A549 (cell line): ENCODE measurements at regions not wholly inside any gene's neighbourhood (a gene's known extent, or its start where the extent isn't known, plus 50 kb on each side); places are given as distances from the start of the nearest gene placed in this dataset.
"Not testable (repeated sequence)": the region's sequence is repeated elsewhere in the genome, so short reads cannot be mapped to it uniquely, and the experiment has no call there.

Experiments
- ATAC-seq, 2 experiments: fragments of 200-7000 bp in 1 of 2; fragments of >200 bp in 1 of 2; cut with Nextera tagmentation in 1 of 2; cut with Tn5 transposase in 1 of 2; 3 replicates each; pipeline versions ENCODE4 v1.8.0 to v1.9.1; 2018 to 2020; ENCODE audit warnings: mild to moderate bottlenecking in 1 of 2, moderate library complexity in 1 of 2
- CTCF ChIA-PET: fragments of 300-600 bp; sonication (Branson Sonifier 250); formaldehyde crosslinking; extraction: SDS; loops from one replicate; lab custom pipeline; 2021; ENCODE audit warnings: antibody characterized with exemption, inconsistent platforms; lab: Yijun Ruan, JAX
- POLR2A ChIA-PET: fragments of 350-600 bp; formaldehyde crosslinking; extraction: SDS; loops from one replicate; lab custom pipeline; 2021; ENCODE audit warnings: antibody characterized with exemption, inconsistent platforms; lab: Yijun Ruan, JAX
- DNase-seq, 2 experiments: peaks; one replicate each; pipeline versions ENCODE4 v3.0.0 to v3.0.0-alpha.2; 2011 to 2016; ENCODE audit warnings: low read depth in 1 of 2, low spot score in 1 of 2
- FAIRE-seq: peaks from 2 replicates; lab custom pipeline; 2011; peaks lifted over from hg19 to GRCh38; lab: Jason Lieb, UNC
- H3K27ac ChIP-seq, 2 experiments: fragments of >200 bp; sonication (Bioruptor Twin); formaldehyde crosslinking; 3 replicates each; pipeline ENCODE4 v1.5.1; 2016 to 2017
- H3K4me1 ChIP-seq: fragments of >200 bp; sonication (Bioruptor Twin); formaldehyde crosslinking; 3 replicates; pipeline ENCODE4 v1.6.1; 2016
- H3K4me2 ChIP-seq: fragments of >200 bp; sonication (Bioruptor Twin); formaldehyde crosslinking; 3 replicates; pipeline ENCODE4 v1.6.1; 2016
- H3K4me3 ChIP-seq: fragments of >200 bp; sonication (Bioruptor Twin); formaldehyde crosslinking; 3 replicates; pipeline ENCODE4 v1.5.1; 2016
- H3K9me3 ChIP-seq: fragments of >200 bp; sonication (Bioruptor Twin); formaldehyde crosslinking; 3 replicates; pipeline ENCODE4 v1.6.1; 2016
- BHLHE40 ChIP-seq: IDR thresholded peaks from 2 replicates; pipeline ENCODE4 v1.6.1; 2012; ENCODE audit warnings: low read depth, low read length, inconsistent platforms
- CBX8 ChIP-seq: fragments of 200-600 bp; sonication (generic); IDR thresholded peaks from 2 replicates; pipeline ENCODE4 v1.6.1; 2016
- CEBPB ChIP-seq, 2 experiments: fragments of >200 bp in 1 of 2; sonication (Bioruptor Twin) in 1 of 2; formaldehyde crosslinking in 1 of 2; IDR thresholded peaks; 2 replicates each; pipeline ENCODE4 v1.6.1; 2012 to 2016
- CHD2 ChIP-seq: fragments of 150-350 bp; IDR thresholded peaks from 2 replicates; pipeline ENCODE4 v1.6.1; 2014; ENCODE audit warnings: low read length; ENCODE audit not compliant: partially characterized antibody
- EHMT2 ChIP-seq: fragments of 200-600 bp; sonication (generic); IDR thresholded peaks from 2 replicates; pipeline ENCODE4 v1.6.1; 2016; ENCODE audit warnings: antibody characterized with exemption, low read depth, mild to moderate bottlenecking, moderate library complexity
- EP300 ChIP-seq, 2 experiments: fragments of >200 bp; sonication (Bioruptor Twin); formaldehyde crosslinking; IDR thresholded peaks; 2 replicates in 1 of 2; 3 replicates in 1 of 2; pipeline ENCODE4 v1.6.1; 2016 to 2017
- FOSB ChIP-seq: fragments of 250-450 bp; sonication (Bioruptor Pico); IDR thresholded peaks from 2 replicates; pipeline ENCODE4 v1.5.0; 2020; ENCODE audit warnings: mild to moderate bottlenecking, moderate library complexity
- FOXS1 ChIP-seq: fragments of 250-450 bp; sonication (Bioruptor Pico); IDR thresholded peaks from 2 replicates; pipeline ENCODE4 v1.5.0; 2020; ENCODE audit warnings: mild to moderate bottlenecking, moderate library complexity
- HOXA7 ChIP-seq: fragments of 250-450 bp; sonication (Bioruptor Pico); IDR thresholded peaks from 2 replicates; pipeline ENCODE4 v1.5.0; 2020; ENCODE audit warnings: mild to moderate bottlenecking, moderate library complexity
- HOXB5 ChIP-seq: fragments of 250-450 bp; sonication (Bioruptor Pico); IDR thresholded peaks from 2 replicates; pipeline ENCODE4 v1.5.0; 2020; ENCODE audit warnings: mild to moderate bottlenecking, moderate library complexity
- JUN ChIP-seq, 2 experiments: fragments of >200 bp; sonication (Bioruptor Twin); formaldehyde crosslinking; IDR thresholded peaks; 2 replicates in 1 of 2; 3 replicates in 1 of 2; pipeline ENCODE4 v1.6.1; 2016 to 2017
- KDM1A ChIP-seq: fragments of 200-600 bp; sonication (generic); IDR thresholded peaks from 2 replicates; pipeline ENCODE4 v1.6.1; 2016; ENCODE audit warnings: low read depth, mild to moderate bottlenecking
- MAZ ChIP-seq: fragments of 150-350 bp; IDR thresholded peaks from 2 replicates; pipeline ENCODE4 v1.6.1; 2014; ENCODE audit warnings: antibody characterized with exemption, low read depth, low read length, borderline replicate concordance
- PHF8 ChIP-seq: fragments of 200-600 bp; sonication (generic); IDR thresholded peaks from 2 replicates; pipeline ENCODE4 v1.6.1; 2016; ENCODE audit warnings: low read depth, mild to moderate bottlenecking, antibody characterized with exemption, moderate library complexity, borderline replicate concordance
- POLR2AphosphoS2 ChIP-seq: conservative IDR thresholded peaks from 2 replicates; pipeline ENCODE4 v1.6.1; 2012; ENCODE audit warnings: low read length, improper control_type of control experiment, inconsistent platforms
- RCOR1 ChIP-seq: fragments of 150-350 bp; IDR thresholded peaks from 2 replicates; pipeline ENCODE4 v1.6.1; 2014; ENCODE audit warnings: antibody characterized with exemption, low read length, low read depth
- SREBF2 ChIP-seq: fragments of 450-650 bp; IDR thresholded peaks from 2 replicates; pipeline ENCODE4 v1.6.1; 2014; ENCODE audit warnings: mild to moderate bottlenecking, moderate library complexity
- TFCP2L1 ChIP-seq: fragments of 250-450 bp; sonication (Bioruptor Pico); IDR thresholded peaks from 2 replicates; pipeline ENCODE4 v1.5.0; 2021; ENCODE audit warnings: mild to moderate bottlenecking
- TP53 ChIP-seq: fragments of 250-450 bp; sonication (Bioruptor Pico); IDR thresholded peaks from 2 replicates; pipeline ENCODE4 v1.5.0; 2021; ENCODE audit warnings: mild to moderate bottlenecking, moderate library complexity
- ZC3H11A ChIP-seq: fragments of 450-650 bp; IDR thresholded peaks from 2 replicates; pipeline ENCODE4 v1.6.1; 2014; ENCODE audit warnings: antibody characterized with exemption, mild to moderate bottlenecking
- ZSCAN20 ChIP-seq: fragments of 250-450 bp; sonication (Bioruptor Pico); IDR thresholded peaks from 2 replicates; pipeline ENCODE4 v1.8.0; 2022; ENCODE audit warnings: mild to moderate bottlenecking, moderate library complexity
- WGBS: methylation state at CpG from one replicate; pipeline ENCODE4 v1.1.6; 2017; ENCODE audit errors: missing lambda C conversion rate; 5-methylcytosine and 5-hydroxymethylcytosine counted together
- TF ChIP-seq, protein P1 (sequence below): fragments of >200 bp; sonication (Bioruptor Twin); formaldehyde crosslinking; IDR thresholded peaks from 3 replicates; pipeline ENCODE4 v1.5.1; 2016
- TF ChIP-seq, protein P2 (sequence below): fragments of 200-600 bp; sonication (generic); IDR thresholded peaks from 2 replicates; pipeline ENCODE4 v1.6.1; 2016; ENCODE audit warnings: antibody characterized with exemption, mild to moderate bottlenecking, moderate library complexity

DNA sequence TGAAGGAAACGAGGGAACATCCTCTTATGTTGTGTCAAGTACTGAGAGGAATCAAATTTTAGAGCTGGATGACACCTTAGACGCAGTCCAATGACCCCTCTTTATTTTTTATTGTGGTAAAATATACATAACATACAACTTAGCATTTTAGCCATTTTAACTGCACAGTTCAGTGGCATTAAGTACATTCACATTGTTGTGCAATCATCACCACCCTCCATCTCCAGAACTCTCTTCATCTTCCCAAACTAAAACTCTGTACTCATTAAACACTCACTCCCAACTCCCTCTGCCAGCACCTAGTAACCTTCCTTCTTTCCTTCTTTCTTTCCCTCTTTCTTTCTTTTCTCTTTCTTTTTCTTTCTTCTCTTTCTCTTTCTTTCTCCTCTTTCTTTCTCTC lies 97.2 kb upstream of the SLC24A4 start:
- no peak overlapping the region for H3K27ac ChIP-seq
- 30% methylated on average over 2 of the region's 2 CpGs for WGBS
- ChIA-PET CTCF (no interaction called here), POLR2A (no interaction called here)
- TF ChIP-seq KDM1A (no peak), CEBPB (IDR thresholded peaks at IDR 0.05) (peak; percentile 38 to 41; a peak in 3 of 4 replicates)
- TF ChIP-seq, protein P1, sequence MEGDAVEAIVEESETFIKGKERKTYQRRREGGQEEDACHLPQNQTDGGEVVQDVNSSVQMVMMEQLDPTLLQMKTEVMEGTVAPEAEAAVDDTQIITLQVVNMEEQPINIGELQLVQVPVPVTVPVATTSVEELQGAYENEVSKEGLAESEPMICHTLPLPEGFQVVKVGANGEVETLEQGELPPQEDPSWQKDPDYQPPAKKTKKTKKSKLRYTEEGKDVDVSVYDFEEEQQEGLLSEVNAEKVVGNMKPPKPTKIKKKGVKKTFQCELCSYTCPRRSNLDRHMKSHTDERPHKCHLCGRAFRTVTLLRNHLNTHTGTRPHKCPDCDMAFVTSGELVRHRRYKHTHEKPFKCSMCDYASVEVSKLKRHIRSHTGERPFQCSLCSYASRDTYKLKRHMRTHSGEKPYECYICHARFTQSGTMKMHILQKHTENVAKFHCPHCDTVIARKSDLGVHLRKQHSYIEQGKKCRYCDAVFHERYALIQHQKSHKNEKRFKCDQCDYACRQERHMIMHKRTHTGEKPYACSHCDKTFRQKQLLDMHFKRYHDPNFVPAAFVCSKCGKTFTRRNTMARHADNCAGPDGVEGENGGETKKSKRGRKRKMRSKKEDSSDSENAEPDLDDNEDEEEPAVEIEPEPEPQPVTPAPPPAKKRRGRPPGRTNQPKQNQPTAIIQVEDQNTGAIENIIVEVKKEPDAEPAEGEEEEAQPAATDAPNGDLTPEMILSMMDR: no peak
- no peak for FAIRE-seq
- no peaks in the 10 kb centered on the region for H3K9me3 ChIP-seq
- no peak overlapping the region for H3K4me2 ChIP-seq
- no peak for ATAC-seq
- DNase-seq: no peak
- no peak overlapping the region for H3K4me3 ChIP-seq
- no peaks in the 10 kb centered on the region for H3K4me1 ChIP-seq

DNA sequence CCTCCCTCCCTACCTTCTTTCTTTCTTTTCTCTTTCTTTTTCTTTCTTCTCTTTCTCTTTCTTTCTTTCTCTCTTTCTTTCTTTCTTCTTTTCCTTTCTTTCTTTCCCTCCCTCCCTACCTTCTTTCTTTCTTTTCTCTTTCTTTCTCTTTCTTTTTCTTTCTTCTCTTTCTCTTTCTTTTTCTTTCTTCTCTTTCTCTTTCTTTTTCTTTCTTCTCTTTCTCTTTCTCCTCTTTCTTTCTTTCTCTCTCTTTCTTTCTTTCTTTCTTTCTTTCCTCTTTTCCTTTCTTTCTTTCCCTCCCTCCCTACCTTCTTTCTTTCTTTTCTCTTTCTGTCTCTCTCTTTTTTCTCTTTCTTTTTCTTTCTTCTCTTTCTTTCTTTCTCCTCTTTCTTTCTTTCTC lies 96.8 kb upstream of the SLC24A4 start:
- ATAC-seq, CTCF ChIA-PET, H3K4me2 ChIP-seq, FAIRE-seq, DNase-seq, POLR2A ChIA-PET, H3K4me1 ChIP-seq, H3K4me3 ChIP-seq, H3K27ac ChIP-seq, H3K9me3 ChIP-seq: not testable (repeated sequence)

DNA sequence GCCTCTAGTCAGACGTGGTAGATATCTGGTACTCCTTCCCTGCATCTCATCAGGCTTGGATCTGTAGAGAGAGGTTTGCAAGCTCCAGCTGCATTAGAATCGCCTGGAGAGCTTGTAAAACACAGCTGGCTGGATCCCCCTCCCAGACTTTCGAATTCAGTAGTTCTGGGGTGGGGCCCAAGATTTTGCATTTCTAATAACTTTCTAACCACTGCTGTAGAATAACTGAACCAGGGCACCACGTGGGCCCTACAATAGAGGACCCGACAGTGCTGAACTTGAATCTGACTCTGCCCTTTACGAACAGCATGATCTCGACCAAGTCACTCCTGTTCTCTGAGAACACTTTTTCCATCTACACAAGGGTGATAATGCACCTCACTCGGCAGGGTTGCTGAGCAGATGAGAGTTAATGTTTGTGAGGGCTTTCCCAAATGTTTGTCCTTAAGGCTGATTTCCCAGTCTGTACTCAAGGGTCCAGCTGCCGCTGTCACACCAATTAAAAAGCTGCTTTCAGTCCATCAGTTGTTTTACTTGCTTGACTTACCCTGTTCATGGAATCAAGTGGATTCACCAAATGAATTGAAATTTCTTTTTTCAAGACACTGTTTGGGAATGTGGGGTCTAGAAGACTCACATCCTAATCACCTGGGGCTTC lies 86.6 kb upstream of the SLC24A4 start:
- Histone ChIP-seq H3K4me2 (no peak overlapping the region), H3K4me1 (no peaks in the 10 kb centered on the region), H3K9me3 (peaks cover 24% of the 10 kb centered on the region), H3K27ac (no peak overlapping the region), H3K4me3 (no peak overlapping the region)
- ATAC-seq (no peak), FAIRE-seq (no peak), DNase-seq (no peak)
- TF ChIP-seq TP53 (CRISPR knock-in tag): no peak
- TF ChIP-seq ZC3H11A: no peak
- no peak for TF ChIP-seq ZSCAN20 (CRISPR knock-in tag)
- no peak for TF ChIP-seq JUN (IDR thresholded peaks at IDR 0.05)
- no peak for TF ChIP-seq TFCP2L1
- TF ChIP-seq KDM1A: no peak
- no peak for TF ChIP-seq PHF8
- no peak for TF ChIP-seq HOXA7 (CRISPR knock-in tag)
- TF ChIP-seq POLR2AphosphoS2: no peak
- TF ChIP-seq HOXB5 (CRISPR knock-in tag): no peak
- TF ChIP-seq MAZ: no peak
- no peak for TF ChIP-seq FOXS1 (CRISPR knock-in tag)
- ChIA-PET CTCF (no interaction called here), POLR2A (no interaction called here)
- WGBS: 37% methylated on average over 9 of the region's 9 CpGs

DNA sequence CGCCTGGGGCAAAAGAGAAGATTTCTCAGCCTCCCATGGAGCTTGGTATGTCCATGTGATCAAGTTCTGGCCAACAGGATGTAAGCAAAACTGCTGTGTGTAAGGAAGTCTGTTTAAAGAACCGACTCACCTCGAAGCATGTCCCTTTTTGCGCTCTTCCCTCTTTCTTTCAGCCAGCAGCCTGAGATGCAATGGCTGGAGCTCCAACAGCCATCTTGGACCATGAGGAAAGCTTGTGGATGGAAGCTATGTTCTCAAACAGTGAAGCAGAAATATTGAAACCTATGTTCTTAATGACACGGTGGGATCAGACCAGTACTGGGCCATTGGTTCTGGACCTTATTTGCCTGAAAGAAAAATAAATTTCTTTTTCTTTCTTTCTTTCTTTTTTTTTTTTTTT lies 82.3 kb upstream of the SLC24A4 start:
- 1% methylated on average over 5 of the region's 5 CpGs for WGBS
- TF ChIP-seq BHLHE40: no peak
- no peak for TF ChIP-seq SREBF2
- TF ChIP-seq RCOR1: no peak
- TF ChIP-seq CHD2: no peak
- TF ChIP-seq FOSB: no peak
- TF ChIP-seq CBX8: no peak
- TF ChIP-seq HOXA7 (CRISPR knock-in tag): no peak
- TF ChIP-seq EHMT2: no peak
- no peak for TF ChIP-seq HOXB5 (CRISPR knock-in tag)
- TF ChIP-seq EP300 (IDR thresholded peaks at IDR 0.05): no peak
- TF ChIP-seq, protein P2, sequence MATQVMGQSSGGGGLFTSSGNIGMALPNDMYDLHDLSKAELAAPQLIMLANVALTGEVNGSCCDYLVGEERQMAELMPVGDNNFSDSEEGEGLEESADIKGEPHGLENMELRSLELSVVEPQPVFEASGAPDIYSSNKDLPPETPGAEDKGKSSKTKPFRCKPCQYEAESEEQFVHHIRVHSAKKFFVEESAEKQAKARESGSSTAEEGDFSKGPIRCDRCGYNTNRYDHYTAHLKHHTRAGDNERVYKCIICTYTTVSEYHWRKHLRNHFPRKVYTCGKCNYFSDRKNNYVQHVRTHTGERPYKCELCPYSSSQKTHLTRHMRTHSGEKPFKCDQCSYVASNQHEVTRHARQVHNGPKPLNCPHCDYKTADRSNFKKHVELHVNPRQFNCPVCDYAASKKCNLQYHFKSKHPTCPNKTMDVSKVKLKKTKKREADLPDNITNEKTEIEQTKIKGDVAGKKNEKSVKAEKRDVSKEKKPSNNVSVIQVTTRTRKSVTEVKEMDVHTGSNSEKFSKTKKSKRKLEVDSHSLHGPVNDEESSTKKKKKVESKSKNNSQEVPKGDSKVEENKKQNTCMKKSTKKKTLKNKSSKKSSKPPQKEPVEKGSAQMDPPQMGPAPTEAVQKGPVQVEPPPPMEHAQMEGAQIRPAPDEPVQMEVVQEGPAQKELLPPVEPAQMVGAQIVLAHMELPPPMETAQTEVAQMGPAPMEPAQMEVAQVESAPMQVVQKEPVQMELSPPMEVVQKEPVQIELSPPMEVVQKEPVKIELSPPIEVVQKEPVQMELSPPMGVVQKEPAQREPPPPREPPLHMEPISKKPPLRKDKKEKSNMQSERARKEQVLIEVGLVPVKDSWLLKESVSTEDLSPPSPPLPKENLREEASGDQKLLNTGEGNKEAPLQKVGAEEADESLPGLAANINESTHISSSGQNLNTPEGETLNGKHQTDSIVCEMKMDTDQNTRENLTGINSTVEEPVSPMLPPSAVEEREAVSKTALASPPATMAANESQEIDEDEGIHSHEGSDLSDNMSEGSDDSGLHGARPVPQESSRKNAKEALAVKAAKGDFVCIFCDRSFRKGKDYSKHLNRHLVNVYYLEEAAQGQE: no peak
- TF ChIP-seq, all 56 proteins: peak for 0
- CTCF ChIA-PET: no interaction called here

More for the DNA sequence above, 82.3 kb upstream of the SLC24A4 start:
- DNase-seq (no peak), ATAC-seq (no peak), FAIRE-seq (no peak)
- no peaks in the 10 kb centered on the region for H3K4me1 ChIP-seq
- H3K9me3 ChIP-seq: peaks cover 31% of the 10 kb centered on the region
- H3K27ac ChIP-seq: no peak overlapping the region
- H3K4me3 ChIP-seq: no peak overlapping the region
- no peak overlapping the region for H3K4me2 ChIP-seq
- POLR2A ChIA-PET: no interaction called here
